ENCODE measurements at regions not wholly inside any gene's neighbourhood (a gene's known extent, or its start where the extent isn't known, plus 50 kb on each side); places are given as distances from the start of the nearest gene placed in this dataset.

GRCh38 chr2:211061612-211062296 lies 505.4 kb downstream of the CPS1 start:
- Histone ChIP-seq H3K36me3 (ENCODE audit: control insufficient read depth in 4 of 4, insufficient read depth in 3 of 4, low read depth in 1 of 4, low read length in 3 of 4) (no peaks in the 10 kb centered on the region), H3K27me3 (ENCODE audit: control insufficient read depth in 4 of 4, insufficient read depth in 4 of 4, low read length in 3 of 4) (no peaks in the 10 kb centered on the region), H3K9ac (ENCODE audit: low read depth in 1 of 2, low read length in 2 of 2) (no peak overlapping the region), H3K4me3 (ENCODE audit: low read depth in 1 of 3, low read length in 3 of 3) (no peak overlapping the region), H3K4me1 (ENCODE audit: control insufficient read depth in 4 of 4, insufficient read depth in 4 of 4, low read length in 3 of 4) (peaks cover 1 to 5% (median 3%) of the 10 kb centered on the region in 4 donors), H3K9me3 (ENCODE audit: control insufficient read depth in 4 of 4, low read length in 3 of 4) (no peaks in the 10 kb centered on the region), H3K27ac (ENCODE audit: low read depth in 1 of 2, low read length in 2 of 2) (no peak overlapping the region)
- TF ChIP-seq REST (IDR thresholded peaks at IDR 0.05), result no peak
- TF ChIP-seq HNF4A (conservative IDR thresholded peaks at IDR 0.05), result peak; percentile 28 to 40
- 34% methylated on average over 4 of the region's 4 CpGs for WGBS
- DNase-seq (ENCODE audit: low spot score), result no peak

GRCh38 chr2:211062297-211062612 lies 505.9 kb downstream of the CPS1 start:
- Histone ChIP-seq H3K27ac (ENCODE audit: low read depth in 1 of 2, low read length in 2 of 2) (no peak overlapping the region), H3K4me3 (ENCODE audit: low read depth in 1 of 3, low read length in 3 of 3) (no peak overlapping the region), H3K9me3 (ENCODE audit: control insufficient read depth in 4 of 4, low read length in 3 of 4) (no peaks in the 10 kb centered on the region), H3K27me3 (ENCODE audit: control insufficient read depth in 4 of 4, insufficient read depth in 4 of 4, low read length in 3 of 4) (no peaks in the 10 kb centered on the region), H3K9ac (ENCODE audit: low read depth in 1 of 2, low read length in 2 of 2) (no peak overlapping the region), H3K4me1 (ENCODE audit: control insufficient read depth in 4 of 4, insufficient read depth in 4 of 4, low read length in 3 of 4) (peaks cover 1 to 5% (median 3%) of the 10 kb centered on the region in 4 donors), H3K36me3 (ENCODE audit: control insufficient read depth in 4 of 4, insufficient read depth in 3 of 4, low read depth in 1 of 4, low read length in 3 of 4) (no peaks in the 10 kb centered on the region)
- TF ChIP-seq SP1 (IDR thresholded peaks at IDR 0.05), result no peak
- no peak for TF ChIP-seq MAX (IDR thresholded peaks at IDR 0.05)
- no peak for TF ChIP-seq FOXA2 (IDR thresholded peaks at IDR 0.05)
- no peak for TF ChIP-seq FOXA1 (IDR thresholded peaks at IDR 0.05)
- 82% methylated on average over 5 of the region's 5 CpGs for WGBS
- no peak for DNase-seq (ENCODE audit: low spot score)

GRCh38 chr2:211067029-211067428 lies 510.6 kb downstream of the CPS1 start:
- Histone ChIP-seq H3K9ac (ENCODE audit: low read depth in 1 of 2, low read length in 2 of 2) (no peak overlapping the region), H3K4me3 (ENCODE audit: low read depth in 1 of 3, low read length in 3 of 3) (no peak overlapping the region), H3K27ac (ENCODE audit: low read depth in 1 of 2, low read length in 2 of 2) (no peak overlapping the region), H3K36me3 (ENCODE audit: control insufficient read depth in 4 of 4, insufficient read depth in 3 of 4, low read depth in 1 of 4, low read length in 3 of 4) (no peaks in the 10 kb centered on the region), H3K9me3 (ENCODE audit: control insufficient read depth in 4 of 4, low read length in 3 of 4) (no peaks in the 10 kb centered on the region), H3K4me1 (ENCODE audit: control insufficient read depth in 4 of 4, insufficient read depth in 4 of 4, low read length in 3 of 4) (no peaks in the 10 kb centered on the region), H3K27me3 (ENCODE audit: control insufficient read depth in 4 of 4, insufficient read depth in 4 of 4, low read length in 3 of 4) (no peaks in the 10 kb centered on the region)
- TF ChIP-seq ZBTB33 (IDR thresholded peaks at IDR 0.05), result no peak
- TF ChIP-seq ATF3 (IDR thresholded peaks at IDR 0.05), result no peak
- no peak for TF ChIP-seq TAF1 (conservative IDR thresholded peaks at IDR 0.05)
- no peak for TF ChIP-seq EGR1 (IDR thresholded peaks at IDR 0.05; ENCODE audit: low read depth in 2 of 2)
- no peak for TF ChIP-seq SP1 (IDR thresholded peaks at IDR 0.05)
- no peak for TF ChIP-seq FOXA1 (IDR thresholded peaks at IDR 0.05)
- no peak for TF ChIP-seq REST (IDR thresholded peaks at IDR 0.05)
- TF ChIP-seq NR2F2 (IDR thresholded peaks at IDR 0.05), result no peak
- no peak for TF ChIP-seq GABPA (IDR thresholded peaks at IDR 0.05 in 1 of 2, conservative IDR thresholded peaks at IDR 0.05 in 1 of 2)
- no peak for TF ChIP-seq HNF4G (IDR thresholded peaks at IDR 0.05)
- no peak for TF ChIP-seq MAX (IDR thresholded peaks at IDR 0.05)
- TF ChIP-seq HNF4A (conservative IDR thresholded peaks at IDR 0.05), result no peak
- TF ChIP-seq YY1 (IDR thresholded peaks at IDR 0.05), result no peak
- WGBS, result 98% methylated on average over 5 of the region's 5 CpGs
- no peak for DNase-seq (ENCODE audit: low spot score)

Data from liver (tissue), 7 donors.